H1 (cell line): ENCODE measurements at regions not wholly inside any gene's neighbourhood (a gene's known extent, or its start where the extent isn't known, plus 50 kb on each side); places are given as distances from the start of the nearest gene placed in this dataset.

Source experiments
- CTCF ChIA-PET: fragments of 300-600 bp; sonication (Branson Sonifier 250); formaldehyde crosslinking; loops from one replicate; lab custom pipeline; 2021; ENCODE audit not compliant: partially characterized antibody; lab: Charles Lee
- POLR2A ChIA-PET: fragments of 300-600 bp; sonication (Branson Sonifier 250); formaldehyde crosslinking; loops from one replicate; lab custom pipeline; 2021; ENCODE audit warnings: inconsistent platforms; ENCODE audit not compliant: partially characterized antibody; lab: Charles Lee
- DNase-seq, 2 experiments: peaks; one replicate each; pipeline versions ENCODE4 v3.0.0 to v3.0.0-alpha.2; 2010 to 2022; ENCODE audit warnings: low spot score in 2 of 2, low read depth in 1 of 2, mixed read lengths in 1 of 2
- FAIRE-seq: peaks from 2 replicates; lab custom pipeline; 2011; peaks lifted over from hg19 to GRCh38; lab: Jason Lieb, UNC
- H2AFZ ChIP-seq: 2 replicates; pipeline ENCODE4 v1.8.1; 2012; ENCODE audit warnings: low read length, inconsistent platforms
- H2AK5ac ChIP-seq: 2 replicates; pipeline ENCODE4 v1.6.1; 2013; ENCODE audit warnings: low read depth, low read length
- H2BK120ac ChIP-seq: replicated peaks from 2 replicates; pipeline ENCODE3; 2013; ENCODE audit warnings: low read depth, low read length, inconsistent platforms
- H2BK12ac ChIP-seq: 2 replicates; pipeline ENCODE4 v1.6.1; 2013; ENCODE audit warnings: low read depth, low read length
- H2BK15ac ChIP-seq: 2 replicates; pipeline ENCODE4 v1.6.1; 2013; ENCODE audit warnings: low read length
- H2BK20ac ChIP-seq: 2 replicates; pipeline ENCODE4 v1.6.1; 2013; ENCODE audit warnings: low read length
- H2BK5ac ChIP-seq: 2 replicates; pipeline ENCODE4 v1.6.1; 2013; ENCODE audit warnings: low read depth, low read length
- H3K14ac ChIP-seq: 2 replicates; pipeline ENCODE4 v1.6.1; 2013; ENCODE audit warnings: inconsistent platforms; ENCODE audit not compliant: insufficient read length
- H3K18ac ChIP-seq: 2 replicates; pipeline ENCODE4 v1.6.1; 2013; ENCODE audit warnings: low read length; ENCODE audit errors: extremely low read depth
- H3K23ac ChIP-seq: 2 replicates; pipeline ENCODE4 v1.6.1; 2013; ENCODE audit warnings: inconsistent platforms; ENCODE audit not compliant: insufficient read length
- H3K23me2 ChIP-seq: 2 replicates; pipeline ENCODE4 v1.6.1; 2013; ENCODE audit warnings: low read depth, low read length
- H3K27ac ChIP-seq: 2 replicates; pipeline ENCODE4 v1.6.1; 2011; ENCODE audit warnings: low read depth, low read length, inconsistent platforms
- H3K27me3 ChIP-seq, 4 experiments: replicated peaks in 1 of 4; 1 replicate in 1 of 4; 2 replicates in 3 of 4; pipeline versions ENCODE4 v1.6.1 to v1.8.1; 2011 to 2013; ENCODE audit warnings: low read length in 3 of 4, mild to moderate bottlenecking in 3 of 4, inconsistent platforms in 2 of 4, mixed read lengths in 2 of 4, moderate library complexity in 1 of 4; ENCODE audit not compliant: control insufficient read depth in 3 of 4, insufficient read depth in 3 of 4; ENCODE audit errors: extremely low read depth in 1 of 4
- H3K36me3 ChIP-seq, 4 experiments: 2 replicates each; pipeline versions ENCODE4 v1.6.1 to v1.8.1; 2011 to 2013; ENCODE audit warnings: mild to moderate bottlenecking in 4 of 4, low read length in 3 of 4, moderate library complexity in 2 of 4, control low read depth in 1 of 4, inconsistent platforms in 1 of 4; ENCODE audit not compliant: insufficient read depth in 4 of 4, control insufficient read depth in 2 of 4
- H3K4ac ChIP-seq: replicated peaks from 2 replicates; pipeline ENCODE3; 2013; ENCODE audit warnings: low read length, low read depth, mixed read lengths, inconsistent platforms; ENCODE audit not compliant: insufficient read length
- H3K4me1 ChIP-seq, 4 experiments: replicated peaks in 1 of 4; 1 replicate in 1 of 4; 2 replicates in 3 of 4; pipeline versions ENCODE4 v1.6.1 to v1.8.1; 2011 to 2013; ENCODE audit warnings: low read length in 3 of 4, inconsistent platforms in 2 of 4, mixed read lengths in 1 of 4; ENCODE audit not compliant: insufficient read depth in 4 of 4, control insufficient read depth in 3 of 4
- H3K4me2 ChIP-seq, 2 experiments: 2 replicates each; pipeline versions ENCODE4 v1.6.1 to v1.8.1; 2011 to 2013; ENCODE audit warnings: low read depth in 2 of 2, low read length in 2 of 2, control low read depth in 1 of 2, inconsistent platforms in 1 of 2, mild to moderate bottlenecking in 1 of 2; ENCODE audit not compliant: insufficient read depth in 1 of 2
- H3K4me3 ChIP-seq, 4 experiments: fragments of 200-600, 300-600 bp in 1 of 4; sonication (generic), shearing (Covaris generic), sonication (Bioruptor Twin) in 1 of 4; 2 replicates each; pipeline versions ENCODE4 v1.5.1 to v1.8.1; 2011 to 2016; ENCODE audit warnings: low read length in 4 of 4, low read depth in 3 of 4, control low read depth in 2 of 4, inconsistent platforms in 2 of 4, mild to moderate bottlenecking in 2 of 4, mixed read lengths in 1 of 4, moderate library complexity in 1 of 4; ENCODE audit not compliant: insufficient read depth in 2 of 4; ENCODE audit errors: extremely low read depth in 1 of 4
- H3K56ac ChIP-seq: replicated peaks from 2 replicates; pipeline ENCODE3; 2013; ENCODE audit warnings: low read depth, mild to moderate bottlenecking, mixed read lengths, low read length, inconsistent platforms; ENCODE audit not compliant: insufficient read length
- H3K79me1 ChIP-seq: 2 replicates; pipeline ENCODE4 v1.6.1; 2013; ENCODE audit warnings: low read depth, low read length, control low read depth
- H3K79me2 ChIP-seq, 2 experiments: 2 replicates each; pipeline versions ENCODE4 v1.6.1 to v1.8.1; 2012 to 2013; ENCODE audit warnings: low read length in 2 of 2, mild to moderate bottlenecking in 2 of 2, inconsistent platforms in 1 of 2; ENCODE audit not compliant: insufficient read depth in 2 of 2, control insufficient read depth in 1 of 2
- H3K9ac ChIP-seq, 4 experiments: replicated peaks in 1 of 4; 1 replicate in 1 of 4; 2 replicates in 3 of 4; pipeline versions ENCODE4 v1.6.1 to v1.8.1; 2011 to 2013; ENCODE audit warnings: low read depth in 3 of 4, low read length in 3 of 4, control low read depth in 2 of 4, mild to moderate bottlenecking in 2 of 4, moderate library complexity in 2 of 4, inconsistent platforms in 1 of 4; ENCODE audit errors: extremely low read depth in 1 of 4
- H3K9me3 ChIP-seq, 2 experiments: 2 replicates each; pipeline versions ENCODE4 v1.6.1 to v1.8.1; 2012 to 2013; ENCODE audit warnings: mild to moderate bottlenecking in 2 of 2, moderate library complexity in 2 of 2, control low read depth in 1 of 2, inconsistent platforms in 1 of 2, low read depth in 1 of 2, low read length in 1 of 2, mixed read lengths in 1 of 2; ENCODE audit not compliant: insufficient read depth in 2 of 2
- H4K20me1 ChIP-seq, 2 experiments: replicated peaks in 1 of 2; 2 replicates each; pipeline versions ENCODE3 to v1.8.1; 2011 to 2013; ENCODE audit warnings: inconsistent platforms in 2 of 2, low read length in 2 of 2, mild to moderate bottlenecking in 1 of 2; ENCODE audit not compliant: insufficient read depth in 2 of 2, control insufficient read depth in 1 of 2
- H4K5ac ChIP-seq: 2 replicates; pipeline ENCODE4 v1.6.1; 2013; ENCODE audit warnings: low read length, low read depth, mixed read lengths, inconsistent platforms; ENCODE audit not compliant: insufficient read length
- H4K8ac ChIP-seq: 2 replicates; pipeline ENCODE4 v1.8.0; 2013; ENCODE audit warnings: mild to moderate bottlenecking, moderate library complexity, low read length, inconsistent platforms; ENCODE audit not compliant: insufficient read depth; ENCODE audit errors: extremely low read depth
- H4K91ac ChIP-seq: replicated peaks from 2 replicates; pipeline ENCODE3; 2013; ENCODE audit warnings: low read length, mixed read lengths, inconsistent platforms; ENCODE audit not compliant: insufficient read length
- BACH1 ChIP-seq: IDR thresholded peaks from 2 replicates; pipeline ENCODE4 v1.6.1; 2012; ENCODE audit warnings: low read length, improper control_type of control experiment
- EZH2 ChIP-seq: fragments of 200-600 bp; sonication (generic); IDR thresholded peaks from 2 replicates; pipeline ENCODE4 v1.7.1; 2012; ENCODE audit warnings: low read depth, mild to moderate bottlenecking, moderate library complexity, low read length, inconsistent platforms; ENCODE audit not compliant: severe bottlenecking
- MAFK ChIP-seq: IDR thresholded peaks from 2 replicates; pipeline ENCODE4 v1.6.1; 2012; ENCODE audit warnings: low read depth, mild to moderate bottlenecking, improper control_type of control experiment, low read length
- POLR2AphosphoS5 ChIP-seq: IDR thresholded peaks from 2 replicates; pipeline ENCODE4 v1.6.1; 2011; ENCODE audit warnings: low read depth, low read length
- SIX5 ChIP-seq: IDR thresholded peaks from 2 replicates; pipeline ENCODE4 v1.6.1; 2011; ENCODE audit warnings: mild to moderate bottlenecking, low read depth, low read length
- SP2 ChIP-seq: IDR thresholded peaks from 2 replicates; pipeline ENCODE4 v1.6.1; 2012; ENCODE audit warnings: mild to moderate bottlenecking, low read length, inconsistent platforms
- SRF ChIP-seq: IDR thresholded peaks from 2 replicates; pipeline ENCODE4 v1.6.1; 2011; ENCODE audit warnings: mild to moderate bottlenecking, low read depth, low read length, moderate library complexity
- USF2 ChIP-seq: IDR thresholded peaks from 2 replicates; pipeline ENCODE4 v1.6.1; 2011; ENCODE audit warnings: low read length, improper control_type of control experiment
- YY1 ChIP-seq: IDR thresholded peaks from 2 replicates; pipeline ENCODE4 v1.6.1; 2011; ENCODE audit warnings: low read depth, mild to moderate bottlenecking, low read length

GRCh38 chr6:139486476-139486799 lies 112.0 kb upstream of the CITED2 start:
- Histone ChIP-seq H4K20me1 (no peaks in the 10 kb centered on the region), H3K36me3 (no peaks in the 10 kb centered on the region), H3K27me3 (no peaks in the 10 kb centered on the region), H4K91ac (no peak overlapping the region), H4K8ac (no peak overlapping the region), H2AK5ac (no peak overlapping the region), H2BK20ac (no peak overlapping the region), H3K14ac (no peak overlapping the region), H3K79me2 (no peaks in the 10 kb centered on the region), H3K23ac (no peak overlapping the region), H2BK12ac (no peak overlapping the region), H3K23me2 (no peaks in the 10 kb centered on the region), H2BK5ac (no peak overlapping the region), H3K9ac (no peak overlapping the region), H3K79me1 (no peaks in the 10 kb centered on the region), H2AFZ (no peak overlapping the region; the same call in 1 of the 2 replicates), H3K27ac (no peak overlapping the region), H3K4me3 (no peak overlapping the region), H3K4ac (no peak overlapping the region), H2BK120ac (no peak overlapping the region), H2BK15ac (no peak overlapping the region), H3K18ac (no peak overlapping the region), H3K56ac (no peak overlapping the region), H3K9me3 (no peaks in the 10 kb centered on the region), H3K4me2 (no peak overlapping the region), H4K5ac (no peak overlapping the region), H3K4me1 (peaks cover 0 to 7% (median 0%) of the 10 kb centered on the region in 4 experiments; a peak in 3 of 7 replicates)
- TF ChIP-seq SP2 (no peak), POLR2AphosphoS5 (no peak), SRF (no peak), BACH1 (no peak), EZH2 (no peak), MAFK (no peak), SIX5 (no peak), USF2 (no peak), YY1 (no peak)
- ChIA-PET POLR2A (interaction anchor here (3.0 kb wide), 1 partner anchor 112 kb away, joined by 8 read pairs; the partner anchor contains the start of gene CITED2), CTCF (interaction anchor here (1.1 to 1.5 kb wide), 4 partner anchors 10 to 20 kb away, joined by 3 to 4 read pairs (median 4); no protein-coding TSS in a partner anchor)
- FAIRE-seq (no peak), DNase-seq (no peak)
